Type B pancreatic cell (in vitro differentiated cells): ENCODE measurements at regions not wholly inside any gene's neighbourhood (a gene's known extent, or its start where the extent isn't known, plus 50 kb on each side); places are given as distances from the start of the nearest gene placed in this dataset.

Source experiments
- DNase-seq: peaks from one replicate; pipeline ENCODE4 v3.0.0; 2021; ENCODE audit warnings: mixed read lengths; ENCODE audit not compliant: unreplicated experiment; ENCODE audit errors: extremely low spot score
- H3K27ac Mint-ChIP-seq: 2 replicates; pipeline ENCODE4 v1.8.0; 2021; ENCODE audit warnings: mild to moderate bottlenecking, mixed read lengths
- H3K27me3 Mint-ChIP-seq: 2 replicates; pipeline ENCODE4 v1.8.0; 2021; ENCODE audit warnings: mixed read lengths
- H3K36me3 Mint-ChIP-seq: 2 replicates; pipeline ENCODE4 v1.8.0; 2021; ENCODE audit warnings: mixed read lengths
- H3K4me1 Mint-ChIP-seq: one replicate; pipeline ENCODE4 v1.8.0; 2021; ENCODE audit warnings: mixed read lengths; ENCODE audit not compliant: unreplicated experiment
- H3K4me3 Mint-ChIP-seq: 2 replicates; pipeline ENCODE4 v1.8.0; 2021; ENCODE audit warnings: mild to moderate bottlenecking, mixed read lengths
- H3K9me3 Mint-ChIP-seq: 2 replicates; pipeline ENCODE4 v1.8.0; 2021; ENCODE audit warnings: mixed read lengths
- CTCF ChIP-seq: fragments of 200-600 bp; sonication (generic); conservative IDR thresholded peaks from 2 replicates; pipeline ENCODE4 v1.5.0; 2021; ENCODE audit warnings: antibody characterized with exemption, mild to moderate bottlenecking

- no peak for DNase-seq
- no peak for TF ChIP-seq CTCF
- H3K4me3 Mint-ChIP-seq: peak overlapping the region; percentile 86
- peaks cover 77% of the 10 kb centered on the region for H3K27me3 Mint-ChIP-seq
- H3K9me3 Mint-ChIP-seq: no peaks in the 10 kb centered on the region
- no peak overlapping the region for H3K27ac Mint-ChIP-seq
- no peaks in the 10 kb centered on the region for H3K36me3 Mint-ChIP-seq
- H3K4me1 Mint-ChIP-seq: peaks cover 9% of the 10 kb centered on the region
Measured at GRCh38 chr4:82043081-82043808, 330.5 kb downstream of the HNRNPD start.

GRCh38 chr4:82042042-82042441 lies 331.7 kb downstream of the HNRNPD start:
- Mint-ChIP-seq H3K9me3 (no peaks in the 10 kb centered on the region), H3K27ac (no peak overlapping the region), H3K27me3 (peaks cover 73% of the 10 kb centered on the region), H3K36me3 (no peaks in the 10 kb centered on the region), H3K4me1 (peaks cover 9% of the 10 kb centered on the region), H3K4me3 (peak overlapping the region; percentile 2)
- no peak for DNase-seq
- no peak for TF ChIP-seq CTCF

- TF ChIP-seq CTCF: no peak
- no peak overlapping the region for H3K4me3 Mint-ChIP-seq
- H3K27ac Mint-ChIP-seq: no peak overlapping the region
- no peaks in the 10 kb centered on the region for H3K36me3 Mint-ChIP-seq
- no peak for DNase-seq
- H3K9me3 Mint-ChIP-seq: no peaks in the 10 kb centered on the region
- peaks cover 9% of the 10 kb centered on the region for H3K4me1 Mint-ChIP-seq
- H3K27me3 Mint-ChIP-seq: peaks cover 60% of the 10 kb centered on the region
Measured at GRCh38 chr4:82038936-82039335, 334.9 kb downstream of the HNRNPD start.

- Mint-ChIP-seq H3K27me3 (peaks cover 34% of the 10 kb centered on the region), H3K4me3 (no peak overlapping the region), H3K36me3 (no peaks in the 10 kb centered on the region), H3K4me1 (no peaks in the 10 kb centered on the region), H3K9me3 (no peaks in the 10 kb centered on the region), H3K27ac (no peak overlapping the region)
- no peak for TF ChIP-seq CTCF
- DNase-seq: no peak
Measured at GRCh38 chr4:82036181-82036580, 337.6 kb downstream of the HNRNPD start.

GRCh38 chr4:82034878-82035277 lies 338.9 kb downstream of the HNRNPD start:
- Mint-ChIP-seq H3K36me3 (no peaks in the 10 kb centered on the region), H3K27me3 (peaks cover 23% of the 10 kb centered on the region), H3K27ac (no peak overlapping the region)

More at GRCh38 chr4:82034878-82035277, 338.9 kb downstream of the HNRNPD start:
- TF ChIP-seq CTCF: no peak
- H3K9me3 Mint-ChIP-seq: no peaks in the 10 kb centered on the region
- no peak overlapping the region for H3K4me3 Mint-ChIP-seq
- H3K4me1 Mint-ChIP-seq: no peaks in the 10 kb centered on the region
- DNase-seq: no peak
